ENCODE measurements at regions not wholly inside any gene's neighbourhood (a gene's known extent, or its start where the extent isn't known, plus 50 kb on each side); places are given as distances from the start of the nearest gene placed in this dataset.

DNA sequence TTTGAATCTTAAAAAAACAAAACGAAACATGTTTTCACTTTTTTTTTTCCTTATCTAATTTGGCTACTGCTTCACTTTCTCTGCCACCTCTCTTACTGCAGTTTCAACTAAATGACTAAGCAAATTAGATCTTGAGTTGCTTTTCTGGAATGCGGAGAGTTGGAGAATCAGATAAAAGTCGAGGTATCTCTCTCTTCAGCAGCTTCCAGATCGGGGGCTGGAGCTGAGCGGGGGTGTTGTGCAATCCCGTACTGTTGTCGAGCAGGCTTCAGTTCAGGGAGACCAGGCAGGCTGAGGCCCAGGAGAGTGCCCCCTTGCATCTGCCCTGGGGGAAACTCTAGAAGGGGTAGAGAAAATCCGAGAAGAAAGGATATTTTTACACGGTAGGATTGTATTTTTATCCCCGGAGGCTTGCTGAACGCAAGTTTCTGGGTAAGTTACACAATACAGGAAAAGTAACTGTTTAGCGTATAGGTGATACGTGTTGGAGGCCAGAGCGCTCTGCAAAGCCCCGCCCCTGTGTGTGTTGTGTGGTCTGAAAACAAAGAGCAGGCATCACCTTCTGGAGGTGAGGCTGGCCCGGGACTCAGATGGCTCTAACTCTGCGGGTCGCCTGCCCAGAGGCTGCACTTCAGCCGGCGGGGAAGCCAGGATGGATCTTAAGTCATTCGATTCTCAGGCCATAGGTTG is 116.6 kb downstream of the KLF6 start:
- TF ChIP-seq EZH2 (IDR thresholded peaks at IDR 0.05) (no peak), POLR2AphosphoS5 (IDR thresholded peaks at IDR 0.05; ENCODE audit: borderline replicate concordance, low read depth, low read length) (no peak), FOXP2 (optimal IDR thresholded peaks at IDR 0.05; ENCODE audit: control extremely low read depth, extremely low read length, insufficient read depth) (no peak)
